HL-60 (cell line): ENCODE measurements at regions not wholly inside any gene's neighbourhood (a gene's known extent, or its start where the extent isn't known, plus 50 kb on each side); places are given as distances from the start of the nearest gene placed in this dataset.

ENCODE experiments used
- GABPA ChIP-seq: IDR thresholded peaks from 2 replicates; pipeline ENCODE4 v1.6.1; 2012; ENCODE audit warnings: low read depth
- POLR2AphosphoS5 ChIP-seq: IDR thresholded peaks from 2 replicates; pipeline ENCODE4 v1.6.1; 2012; ENCODE audit warnings: low read depth
- SPI1 ChIP-seq: IDR thresholded peaks from 2 replicates; pipeline ENCODE4 v1.6.1; 2012; ENCODE audit warnings: low read depth, mild to moderate bottlenecking, borderline replicate concordance
- TF ChIP-seq, protein P1 (sequence below): IDR thresholded peaks from one replicate; pipeline ENCODE4 v1.5.1; 2011; ENCODE audit warnings: low read length, control low read depth, inconsistent platforms; ENCODE audit not compliant: insufficient read depth
- TF ChIP-seq, protein P2 (sequence below): IDR thresholded peaks from 2 replicates; pipeline ENCODE4 v1.6.1; 2012; ENCODE audit warnings: low read depth; ENCODE audit not compliant: insufficient replicate concordance

DNA sequence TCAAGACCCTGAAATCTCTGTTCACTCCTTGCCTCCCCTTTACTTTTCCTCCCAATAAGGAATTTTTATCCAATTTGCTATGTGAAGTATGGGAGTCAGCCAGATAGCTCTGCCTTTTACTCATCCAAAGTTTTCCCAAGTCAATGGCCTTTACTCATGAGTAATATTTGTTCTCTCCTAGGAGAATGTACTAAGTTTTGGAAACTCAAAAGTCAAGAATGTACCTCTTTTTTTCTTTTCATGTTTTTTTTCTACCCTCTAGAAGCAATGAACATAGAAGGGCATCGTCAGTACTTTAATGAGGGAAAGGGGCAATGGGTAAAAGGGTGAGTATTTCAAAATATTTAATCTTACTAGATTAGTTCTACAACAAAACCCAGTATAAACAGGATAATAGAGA, 140.2 kb upstream of the SGCD start:
- TF ChIP-seq, protein P1, sequence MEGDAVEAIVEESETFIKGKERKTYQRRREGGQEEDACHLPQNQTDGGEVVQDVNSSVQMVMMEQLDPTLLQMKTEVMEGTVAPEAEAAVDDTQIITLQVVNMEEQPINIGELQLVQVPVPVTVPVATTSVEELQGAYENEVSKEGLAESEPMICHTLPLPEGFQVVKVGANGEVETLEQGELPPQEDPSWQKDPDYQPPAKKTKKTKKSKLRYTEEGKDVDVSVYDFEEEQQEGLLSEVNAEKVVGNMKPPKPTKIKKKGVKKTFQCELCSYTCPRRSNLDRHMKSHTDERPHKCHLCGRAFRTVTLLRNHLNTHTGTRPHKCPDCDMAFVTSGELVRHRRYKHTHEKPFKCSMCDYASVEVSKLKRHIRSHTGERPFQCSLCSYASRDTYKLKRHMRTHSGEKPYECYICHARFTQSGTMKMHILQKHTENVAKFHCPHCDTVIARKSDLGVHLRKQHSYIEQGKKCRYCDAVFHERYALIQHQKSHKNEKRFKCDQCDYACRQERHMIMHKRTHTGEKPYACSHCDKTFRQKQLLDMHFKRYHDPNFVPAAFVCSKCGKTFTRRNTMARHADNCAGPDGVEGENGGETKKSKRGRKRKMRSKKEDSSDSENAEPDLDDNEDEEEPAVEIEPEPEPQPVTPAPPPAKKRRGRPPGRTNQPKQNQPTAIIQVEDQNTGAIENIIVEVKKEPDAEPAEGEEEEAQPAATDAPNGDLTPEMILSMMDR = no peak
- TF ChIP-seq, protein P2, sequence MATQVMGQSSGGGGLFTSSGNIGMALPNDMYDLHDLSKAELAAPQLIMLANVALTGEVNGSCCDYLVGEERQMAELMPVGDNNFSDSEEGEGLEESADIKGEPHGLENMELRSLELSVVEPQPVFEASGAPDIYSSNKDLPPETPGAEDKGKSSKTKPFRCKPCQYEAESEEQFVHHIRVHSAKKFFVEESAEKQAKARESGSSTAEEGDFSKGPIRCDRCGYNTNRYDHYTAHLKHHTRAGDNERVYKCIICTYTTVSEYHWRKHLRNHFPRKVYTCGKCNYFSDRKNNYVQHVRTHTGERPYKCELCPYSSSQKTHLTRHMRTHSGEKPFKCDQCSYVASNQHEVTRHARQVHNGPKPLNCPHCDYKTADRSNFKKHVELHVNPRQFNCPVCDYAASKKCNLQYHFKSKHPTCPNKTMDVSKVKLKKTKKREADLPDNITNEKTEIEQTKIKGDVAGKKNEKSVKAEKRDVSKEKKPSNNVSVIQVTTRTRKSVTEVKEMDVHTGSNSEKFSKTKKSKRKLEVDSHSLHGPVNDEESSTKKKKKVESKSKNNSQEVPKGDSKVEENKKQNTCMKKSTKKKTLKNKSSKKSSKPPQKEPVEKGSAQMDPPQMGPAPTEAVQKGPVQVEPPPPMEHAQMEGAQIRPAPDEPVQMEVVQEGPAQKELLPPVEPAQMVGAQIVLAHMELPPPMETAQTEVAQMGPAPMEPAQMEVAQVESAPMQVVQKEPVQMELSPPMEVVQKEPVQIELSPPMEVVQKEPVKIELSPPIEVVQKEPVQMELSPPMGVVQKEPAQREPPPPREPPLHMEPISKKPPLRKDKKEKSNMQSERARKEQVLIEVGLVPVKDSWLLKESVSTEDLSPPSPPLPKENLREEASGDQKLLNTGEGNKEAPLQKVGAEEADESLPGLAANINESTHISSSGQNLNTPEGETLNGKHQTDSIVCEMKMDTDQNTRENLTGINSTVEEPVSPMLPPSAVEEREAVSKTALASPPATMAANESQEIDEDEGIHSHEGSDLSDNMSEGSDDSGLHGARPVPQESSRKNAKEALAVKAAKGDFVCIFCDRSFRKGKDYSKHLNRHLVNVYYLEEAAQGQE = no peak
- TF ChIP-seq POLR2AphosphoS5 = no peak
- no peak for TF ChIP-seq GABPA
- no peak for TF ChIP-seq SPI1
